IMR-90 (cell line): ENCODE measurements at regions not wholly inside any gene's neighbourhood (a gene's known extent, or its start where the extent isn't known, plus 50 kb on each side); places are given as distances from the start of the nearest gene placed in this dataset.

Source experiments
- ATAC-seq: fragments of 200-7000 bp; cut with Tn5 transposase; 2 replicates; pipeline ENCODE4 v1.9.1; 2020; ENCODE audit warnings: low read depth, mild to moderate bottlenecking, moderate library complexity
- BruUV-seq: library from RNA; stranded (reverse); fragments of 400-500 nt; replicated peaks from 2 replicates; lab custom pipeline; 2021; lab: Mats Ljungman, UMichigan
- CTCF ChIA-PET: fragments of 300-600 bp; formaldehyde crosslinking; extraction: SDS; loops from one replicate; lab custom pipeline; 2021; ENCODE audit warnings: antibody characterized with exemption; lab: Yijun Ruan, JAX
- POLR2A ChIA-PET: fragments of 300-600 bp; sonication (Branson Sonifier 250); formaldehyde crosslinking; loops from one replicate; lab custom pipeline; 2022; ENCODE audit warnings: antibody characterized with exemption; ENCODE audit not compliant: unreplicated experiment; lab: Charles Lee
- DNase-seq: peaks from one replicate; pipeline ENCODE4 v3.0.0; 2013
- H2AFZ ChIP-seq: replicated peaks from 2 replicates; pipeline ENCODE3; 2013; ENCODE audit warnings: low read length, mild to moderate bottlenecking; ENCODE audit not compliant: poor library complexity
- H2AK5ac ChIP-seq: 2 replicates; pipeline ENCODE4 v1.6.1; 2013; ENCODE audit warnings: low read depth, low read length, inconsistent platforms
- H2AK9ac ChIP-seq: replicated peaks from 2 replicates; pipeline ENCODE3; 2013; ENCODE audit warnings: mild to moderate bottlenecking, low read depth, low read length, moderate library complexity; ENCODE audit not compliant: poor library complexity
- H2BK120ac ChIP-seq: 2 replicates; pipeline ENCODE4 v1.6.1; 2013; ENCODE audit warnings: low read depth, low read length, inconsistent platforms
- H2BK15ac ChIP-seq: 3 replicates; pipeline ENCODE4 v1.6.1; 2013; ENCODE audit warnings: low read depth, low read length, inconsistent platforms
- H2BK20ac ChIP-seq: 2 replicates; pipeline ENCODE4 v1.6.1; 2013; ENCODE audit warnings: low read depth, mild to moderate bottlenecking, inconsistent platforms, low read length, moderate library complexity
- H2BK5ac ChIP-seq: 2 replicates; pipeline ENCODE4 v1.6.1; 2013; ENCODE audit warnings: mild to moderate bottlenecking, low read depth, low read length, inconsistent platforms; ENCODE audit not compliant: poor library complexity, severe bottlenecking
- H3K14ac ChIP-seq: replicated peaks from 2 replicates; pipeline ENCODE4 v1.6.1; 2013; ENCODE audit warnings: low read depth, low read length, inconsistent platforms
- H3K18ac ChIP-seq: 2 replicates; pipeline ENCODE4 v1.6.1; 2013; ENCODE audit warnings: low read depth, low read length, control low read depth
- H3K23ac ChIP-seq: 2 replicates; pipeline ENCODE4 v1.6.1; 2013; ENCODE audit warnings: low read depth, low read length, inconsistent platforms
- H3K27ac ChIP-seq: 2 replicates; pipeline ENCODE4 v1.5.1; 2013; ENCODE audit warnings: mild to moderate bottlenecking, control low read depth, low read length; ENCODE audit not compliant: insufficient read depth
- H3K27me3 ChIP-seq: 2 replicates; pipeline ENCODE4 v1.6.1; 2013; ENCODE audit warnings: low read length; ENCODE audit not compliant: control insufficient read depth, insufficient read depth
- H3K36me3 ChIP-seq: 2 replicates; pipeline ENCODE4 v1.6.1; 2013; ENCODE audit warnings: low read length, mixed read lengths; ENCODE audit not compliant: control insufficient read depth, insufficient read depth
- H3K4ac ChIP-seq: 2 replicates; pipeline ENCODE4 v1.6.1; 2013; ENCODE audit warnings: low read depth, low read length, inconsistent platforms
- H3K4me1 ChIP-seq: 2 replicates; pipeline ENCODE4 v1.6.1; 2013; ENCODE audit warnings: low read length, mixed read lengths; ENCODE audit not compliant: control insufficient read depth, insufficient read depth
- H3K4me2 ChIP-seq: 2 replicates; pipeline ENCODE4 v1.6.1; 2013; ENCODE audit warnings: low read depth, mild to moderate bottlenecking, control low read depth, low read length, moderate library complexity
- H3K4me3 ChIP-seq: 2 replicates; pipeline ENCODE4 v1.5.1; 2013; ENCODE audit warnings: low read depth, mild to moderate bottlenecking, control low read depth, low read length, moderate library complexity; ENCODE audit not compliant: insufficient read depth
- H3K56ac ChIP-seq: 2 replicates; pipeline ENCODE4 v1.6.1; 2013; ENCODE audit warnings: low read length, inconsistent platforms; ENCODE audit not compliant: insufficient read depth; ENCODE audit errors: extremely low read depth
- H3K79me1 ChIP-seq, 2 experiments: 2 replicates each; pipeline ENCODE4 v1.6.1; 2013; ENCODE audit warnings: low read length in 2 of 2, inconsistent platforms in 1 of 2, low read depth in 1 of 2
- H3K9ac ChIP-seq: 2 replicates; pipeline ENCODE4 v1.6.1; 2013; ENCODE audit warnings: low read depth, low read length, control low read depth
- H3K9me1 ChIP-seq: 2 replicates; pipeline ENCODE4 v1.6.1; 2013; ENCODE audit warnings: low read length, inconsistent platforms; ENCODE audit not compliant: insufficient read depth
- H3K9me3 ChIP-seq: 2 replicates; pipeline ENCODE4 v1.6.1; 2013; ENCODE audit warnings: low read length; ENCODE audit not compliant: control insufficient read depth, insufficient read depth
- H4K20me1 ChIP-seq: 2 replicates; pipeline ENCODE4 v1.6.1; 2013; ENCODE audit warnings: low read length, inconsistent platforms; ENCODE audit not compliant: insufficient read depth
- H4K5ac ChIP-seq: 2 replicates; pipeline ENCODE4 v1.6.1; 2013; ENCODE audit warnings: mild to moderate bottlenecking, low read depth, low read length, control low read depth
- H4K8ac ChIP-seq, 2 experiments: 2 replicates each; pipeline ENCODE4 v1.6.1; 2013; ENCODE audit warnings: low read depth in 2 of 2, low read length in 2 of 2, control low read depth in 1 of 2, inconsistent platforms in 1 of 2
- H4K91ac ChIP-seq: 2 replicates; pipeline ENCODE4 v1.6.1; 2013; ENCODE audit warnings: low read depth, low read length, inconsistent platforms; ENCODE audit not compliant: insufficient read depth
- BHLHE40 ChIP-seq: fragments of 150-350 bp; IDR thresholded peaks from 2 replicates; pipeline ENCODE4 v1.6.1; 2016; ENCODE audit warnings: mild to moderate bottlenecking, low read depth, low read length
- CEBPB ChIP-seq: IDR thresholded peaks from 2 replicates; pipeline ENCODE4 v1.6.1; 2012; ENCODE audit warnings: low read depth, low read length, improper control_type of control experiment
- CHD1 ChIP-seq: IDR thresholded peaks from 2 replicates; pipeline ENCODE4 v1.6.1; 2012; ENCODE audit warnings: low read depth, low read length, improper control_type of control experiment
- CTCF ChIP-seq: conservative IDR thresholded peaks from 2 replicates; pipeline ENCODE4 v1.5.1; 2012; ENCODE audit warnings: mild to moderate bottlenecking, low read depth, low read length, improper control_type of control experiment
- FOS ChIP-seq: fragments of 150-350 bp; IDR thresholded peaks from 2 replicates; pipeline ENCODE4 v1.6.1; 2016; ENCODE audit warnings: low read depth, low read length
- MAFK ChIP-seq: IDR thresholded peaks from 2 replicates; pipeline ENCODE4 v1.6.1; 2012; ENCODE audit warnings: low read depth, low read length, improper control_type of control experiment
- MAZ ChIP-seq: IDR thresholded peaks from 2 replicates; pipeline ENCODE4 v1.6.1; 2012; ENCODE audit warnings: low read depth, mild to moderate bottlenecking, low read length, improper control_type of control experiment, moderate library complexity, borderline replicate concordance
- MXI1 ChIP-seq: IDR thresholded peaks from 2 replicates; pipeline ENCODE4 v1.6.1; 2012; ENCODE audit warnings: low read depth, mild to moderate bottlenecking, low read length, moderate library complexity, borderline replicate concordance
- NFE2L2 ChIP-seq: fragments of 150-350 bp; IDR thresholded peaks from 2 replicates; pipeline ENCODE4 v1.6.1; 2016; ENCODE audit warnings: low read depth, mild to moderate bottlenecking, low read length
- POLR2A ChIP-seq: IDR thresholded peaks from 2 replicates; pipeline ENCODE4 v1.6.1; 2012; ENCODE audit warnings: mild to moderate bottlenecking, low read depth, low read length
- RAD21 ChIP-seq: IDR thresholded peaks from 2 replicates; pipeline ENCODE4 v1.6.1; 2012; ENCODE audit warnings: low read length, improper control_type of control experiment
- RCOR1 ChIP-seq: IDR thresholded peaks from 2 replicates; pipeline ENCODE4 v1.6.1; 2012; ENCODE audit warnings: mild to moderate bottlenecking, low read length, improper control_type of control experiment; ENCODE audit not compliant: insufficient replicate concordance
- RFX5 ChIP-seq: IDR thresholded peaks from 2 replicates; pipeline ENCODE4 v1.8.0; 2012; ENCODE audit warnings: low read depth, mild to moderate bottlenecking, low read length, moderate library complexity
- SMC3 ChIP-seq: fragments of 150-350 bp; IDR thresholded peaks from 2 replicates; pipeline ENCODE4 v1.6.1; 2016; ENCODE audit warnings: low read depth, mild to moderate bottlenecking, antibody characterized with exemption, low read length, moderate library complexity
- WGBS, 2 experiments: methylation state at CpG; one replicate each; pipeline versions ENCODE4 v1.1.5 to v1.1.7; 2013; ENCODE audit warnings: missing lambda C conversion rate in 2 of 2; ENCODE audit not compliant: insufficient read length in 1 of 2; ENCODE audit errors: extremely low coverage in 2 of 2; 5-methylcytosine and 5-hydroxymethylcytosine counted together
- dilution Hi-C: fragments of 300-500 bp; cut with HindIII; formaldehyde crosslinking; loops from one replicate; pipeline ENCODE4 v1.14.3; 2018; ENCODE audit warnings: low sequenced_read_pairs; ENCODE audit not compliant: unreplicated experiment
- in situ Hi-C: fragments of 300-500 bp; cut with MboI; formaldehyde crosslinking; loops from 3 replicates; pipeline ENCODE4 v1.14.3; 2019; ENCODE audit warnings: low sequenced_read_pairs, inconsistent platforms, mixed read lengths
- intact Hi-C: fragments of 100-400 bp; cut with micrococcal nuclease; formaldehyde crosslinking; loops from 2 replicates; pipeline ENCODE4 v1.10.0; 2022
- TF ChIP-seq, protein P1 (sequence below): fragments of 150-350 bp; IDR thresholded peaks from 2 replicates; pipeline ENCODE4 v1.6.1; 2017; ENCODE audit warnings: mild to moderate bottlenecking, antibody characterized with exemption, low read length, low read depth
- TF ChIP-seq, protein P2 (sequence below): fragments of 150-350 bp; IDR thresholded peaks from 2 replicates; pipeline ENCODE4 v1.6.1; 2016; ENCODE audit warnings: low read depth, mild to moderate bottlenecking, low read length, moderate library complexity, borderline replicate concordance

DNA sequence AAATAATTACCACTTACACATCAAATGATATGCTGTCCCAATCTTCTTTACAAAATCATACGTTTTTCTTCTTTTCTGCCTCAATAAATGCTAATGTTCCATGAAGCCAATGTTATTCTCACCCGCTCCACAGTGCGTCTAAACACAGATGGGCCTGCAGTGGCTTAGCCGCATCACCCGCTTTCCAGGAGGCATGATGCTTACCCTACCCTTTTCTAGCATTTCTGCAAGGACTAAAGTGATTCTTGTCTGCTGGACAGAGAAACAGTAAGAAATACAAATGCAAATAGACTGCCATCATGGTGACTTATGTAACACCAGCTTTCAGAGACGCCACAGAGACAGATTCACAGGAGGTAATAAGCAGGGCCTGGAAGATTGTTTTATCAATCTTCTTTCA is 104.4 kb downstream of the RNASET2 start:
- Histone ChIP-seq H2BK120ac (no peak overlapping the region), H3K79me1 (no peaks in the 10 kb centered on the region), H3K4ac (no peak overlapping the region), H4K5ac (no peak overlapping the region), H3K27ac (no peak overlapping the region), H3K9me3 (no peaks in the 10 kb centered on the region; the same call in 1 of the 2 replicates), H2AK9ac (no peak overlapping the region), H4K91ac (no peak overlapping the region), H4K20me1 (no peaks in the 10 kb centered on the region), H3K9ac (no peak overlapping the region), H3K14ac (no peak overlapping the region), H3K56ac (no peak overlapping the region), H3K18ac (no peak overlapping the region), H2BK15ac (no peak overlapping the region), H2BK20ac (no peak overlapping the region), H3K4me2 (no peak overlapping the region), H4K8ac (no peak overlapping the region), H2AK5ac (no peak overlapping the region), H3K23ac (no peak overlapping the region), H3K4me3 (no peak overlapping the region), H2BK5ac (no peak overlapping the region), H3K9me1 (no peaks in the 10 kb centered on the region), H3K36me3 (no peaks in the 10 kb centered on the region), H3K27me3 (no peaks in the 10 kb centered on the region), H3K4me1 (no peaks in the 10 kb centered on the region), H2AFZ (no peak overlapping the region)
- POLR2A ChIA-PET = no interaction called here
- WGBS, 2 experiments = 70% methylated on average over 4 of the region's 6 CpGs; no CpG with 5 or more reads in 1 of the 2 experiments
- CTCF ChIA-PET = interaction anchor here (0.5 kb wide), 1 partner anchor 8 kb away, joined by 4 read pairs; no protein-coding TSS in a partner anchor
- intact Hi-C loops = no loop called here
- DNase-seq = no peak
- ATAC-seq = no peak
- dilution Hi-C loops = no loop called here
- in situ Hi-C loops = no loop called here
- BruUV-seq = no TSS peak
- TF ChIP-seq RAD21 (no peak), CHD1 (no peak), CEBPB (no peak), SMC3 (no peak), MAZ (no peak), RFX5 (no peak), RCOR1 (no peak), POLR2A (no peak), FOS (no peak), CTCF (no peak), MXI1 (no peak), BHLHE40 (no peak), MAFK (no peak), NFE2L2 (no peak)
- TF ChIP-seq, protein P1, sequence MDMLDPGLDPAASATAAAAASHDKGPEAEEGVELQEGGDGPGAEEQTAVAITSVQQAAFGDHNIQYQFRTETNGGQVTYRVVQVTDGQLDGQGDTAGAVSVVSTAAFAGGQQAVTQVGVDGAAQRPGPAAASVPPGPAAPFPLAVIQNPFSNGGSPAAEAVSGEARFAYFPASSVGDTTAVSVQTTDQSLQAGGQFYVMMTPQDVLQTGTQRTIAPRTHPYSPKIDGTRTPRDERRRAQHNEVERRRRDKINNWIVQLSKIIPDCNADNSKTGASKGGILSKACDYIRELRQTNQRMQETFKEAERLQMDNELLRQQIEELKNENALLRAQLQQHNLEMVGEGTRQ = no peak
- TF ChIP-seq, protein P2, sequence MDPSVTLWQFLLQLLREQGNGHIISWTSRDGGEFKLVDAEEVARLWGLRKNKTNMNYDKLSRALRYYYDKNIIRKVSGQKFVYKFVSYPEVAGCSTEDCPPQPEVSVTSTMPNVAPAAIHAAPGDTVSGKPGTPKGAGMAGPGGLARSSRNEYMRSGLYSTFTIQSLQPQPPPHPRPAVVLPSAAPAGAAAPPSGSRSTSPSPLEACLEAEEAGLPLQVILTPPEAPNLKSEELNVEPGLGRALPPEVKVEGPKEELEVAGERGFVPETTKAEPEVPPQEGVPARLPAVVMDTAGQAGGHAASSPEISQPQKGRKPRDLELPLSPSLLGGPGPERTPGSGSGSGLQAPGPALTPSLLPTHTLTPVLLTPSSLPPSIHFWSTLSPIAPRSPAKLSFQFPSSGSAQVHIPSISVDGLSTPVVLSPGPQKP = no peak
